ENCODE measurements at regions not wholly inside any gene's neighbourhood (a gene's known extent, or its start where the extent isn't known, plus 50 kb on each side); places are given as distances from the start of the nearest gene placed in this dataset.

- Histone ChIP-seq H3K27me3 (ENCODE audit: insufficient read depth, poor library complexity, severe bottlenecking) (no peaks in the 10 kb centered on the region), H3K27ac (replicated peaks) (no peak overlapping the region), H3K4me3 (replicated peaks; ENCODE audit: insufficient read depth, low read length) (no peak overlapping the region)
- TF ChIP-seq CTCF (IDR thresholded peaks at IDR 0.05; ENCODE audit: insufficient read depth, low read length) = no peak
- TF ChIP-seq POLR2AphosphoS5 (IDR thresholded peaks at IDR 0.05; ENCODE audit: low read depth) = no peak
- TF ChIP-seq GABPA (IDR thresholded peaks at IDR 0.05; ENCODE audit: low read depth) = no peak
- no peak for TF ChIP-seq SPI1 (IDR thresholded peaks at IDR 0.05; ENCODE audit: borderline replicate concordance, low read depth)
- TF ChIP-seq REST (IDR thresholded peaks at IDR 0.05; ENCODE audit: insufficient replicate concordance, low read depth) = no peak
- no peak for DNase-seq (ENCODE audit: low read depth in 1 of 2, low spot score in 1 of 2)
Observed at GRCh38 chr6:1007159-1007558, 304.7 kb upstream of the FOXQ1 start.

GRCh38 chr6:1004885-1005630 lies 306.8 kb upstream of the FOXQ1 start:
- TF ChIP-seq CTCF (IDR thresholded peaks at IDR 0.05; ENCODE audit: insufficient read depth, low read length) (no peak), POLR2AphosphoS5 (IDR thresholded peaks at IDR 0.05; ENCODE audit: low read depth) (no peak), GABPA (IDR thresholded peaks at IDR 0.05; ENCODE audit: low read depth) (no peak), REST (IDR thresholded peaks at IDR 0.05; ENCODE audit: insufficient replicate concordance, low read depth) (no peak), SPI1 (IDR thresholded peaks at IDR 0.05; ENCODE audit: borderline replicate concordance, low read depth) (no peak)
- H3K27me3 ChIP-seq (ENCODE audit: insufficient read depth, poor library complexity, severe bottlenecking) = no peaks in the 10 kb centered on the region
- H3K27ac ChIP-seq (replicated peaks) = no peak overlapping the region
- DNase-seq (ENCODE audit: low read depth in 1 of 2, low spot score in 1 of 2) = no peak
- H3K4me3 ChIP-seq (replicated peaks; ENCODE audit: insufficient read depth, low read length) = no peak overlapping the region

GRCh38 chr6:1003394-1004160 lies 308.3 kb upstream of the FOXQ1 start:
- no peaks in the 10 kb centered on the region for H3K27me3 ChIP-seq (ENCODE audit: insufficient read depth, poor library complexity, severe bottlenecking)
- DNase-seq (ENCODE audit: low read depth in 1 of 2, low spot score in 1 of 2) = no peak
- H3K4me3 ChIP-seq (replicated peaks; ENCODE audit: insufficient read depth, low read length) = no peak overlapping the region
- no peak for TF ChIP-seq SPI1 (IDR thresholded peaks at IDR 0.05; ENCODE audit: borderline replicate concordance, low read depth)
- no peak for TF ChIP-seq REST (IDR thresholded peaks at IDR 0.05; ENCODE audit: insufficient replicate concordance, low read depth)
- no peak for TF ChIP-seq POLR2AphosphoS5 (IDR thresholded peaks at IDR 0.05; ENCODE audit: low read depth)
- TF ChIP-seq GABPA (IDR thresholded peaks at IDR 0.05; ENCODE audit: low read depth) = no peak
- no peak for TF ChIP-seq CTCF (IDR thresholded peaks at IDR 0.05; ENCODE audit: insufficient read depth, low read length)
- no peak overlapping the region for H3K27ac ChIP-seq (replicated peaks)

Measured in HL-60 (cell line).